ENCODE measurements at regions not wholly inside any gene's neighbourhood (a gene's known extent, or its start where the extent isn't known, plus 50 kb on each side); places are given as distances from the start of the nearest gene placed in this dataset.

DNA sequence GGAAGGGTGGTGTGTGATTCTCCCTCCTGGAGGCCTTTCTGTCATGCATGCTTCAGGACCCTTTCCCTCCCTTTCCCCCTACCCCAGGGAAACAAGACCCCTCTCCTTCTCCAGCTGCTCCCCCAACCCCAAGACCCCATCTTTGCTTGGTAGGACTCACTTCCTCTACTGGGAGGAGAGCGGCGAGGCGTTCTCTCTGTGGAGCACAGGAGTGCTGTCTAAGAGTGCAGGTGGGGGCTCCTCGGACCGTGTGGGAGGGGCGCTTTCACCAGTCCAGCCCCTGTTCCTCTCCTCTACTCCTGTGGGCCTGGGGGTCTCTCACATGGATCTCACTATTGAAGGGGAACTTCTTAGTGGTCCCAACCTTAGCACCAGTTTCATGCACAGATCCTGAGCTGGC, 456.1 kb upstream of the ASIC2 start (continued):
- no peak for TF ChIP-seq SRF (IDR thresholded peaks at IDR 0.05; ENCODE audit: low read depth in 2 of 2, low read length in 2 of 2)

DNA sequence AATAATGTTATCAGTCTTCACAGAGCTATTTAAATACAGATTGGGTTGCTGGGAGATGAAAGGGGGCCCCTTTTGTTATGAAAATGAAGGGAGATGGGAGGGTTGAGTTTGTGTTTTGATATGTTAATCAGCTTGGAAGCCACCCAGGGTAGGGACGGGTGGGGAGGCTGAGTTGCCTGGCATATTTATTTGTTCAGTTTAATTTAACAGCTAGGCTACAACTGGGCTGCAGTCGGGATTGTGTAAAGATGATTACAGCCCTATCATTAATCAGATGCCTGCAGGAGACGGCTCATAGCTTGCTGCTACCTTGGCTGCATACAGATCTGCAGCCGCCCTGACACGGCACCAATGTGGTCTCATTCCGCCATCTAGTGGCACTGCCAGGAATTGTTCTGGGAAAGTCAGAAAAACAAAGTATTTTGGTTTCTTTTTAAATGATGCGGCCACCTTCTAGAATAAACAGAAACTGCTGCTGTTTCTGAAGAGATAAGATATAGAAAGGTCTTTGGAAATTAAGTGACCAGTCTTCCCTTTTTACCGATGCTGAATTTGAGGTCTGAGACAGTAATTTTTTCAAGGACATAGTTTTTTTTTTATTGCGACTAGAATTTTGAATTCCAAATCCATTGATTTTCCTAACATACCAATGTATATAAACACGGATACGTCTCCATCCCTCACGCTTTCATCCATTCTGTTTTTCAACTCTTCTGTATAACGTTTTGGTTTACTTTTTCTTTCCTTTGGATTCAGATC, 458.0 kb upstream of the ASIC2 start:
- intact Hi-C loops (cut with micrococcal nuclease; ENCODE audit: unreplicated experiment), result loop anchor here (1.0 to 2.0 kb wide), 2 partner anchors 24 to 231 kb away; no protein-coding TSS in a partner anchor
- H3K4me3 ChIP-seq, result no peak overlapping the region
- H3K36me3 ChIP-seq (ENCODE audit: control insufficient read depth in 2 of 2, insufficient read depth in 2 of 2, low read length in 1 of 2), result no peaks in the 10 kb centered on the region
- no peaks in the 10 kb centered on the region for H3K79me2 ChIP-seq (ENCODE audit: control insufficient read depth, insufficient read depth, low read length)
- POLR2A ChIA-PET, result no interaction called here
- no peaks in the 10 kb centered on the region; the same call in 2 of the 3 replicates for H3K9me3 ChIP-seq (replicated peaks; ENCODE audit: control insufficient read depth, insufficient read depth, low read length)
- FAIRE-seq (peak; percentile 23), DNase-seq (ENCODE audit: low read depth, low spot score) (peak; percentile 16), ATAC-seq (peak; percentile 85)
- H3K27ac ChIP-seq (ENCODE audit: control insufficient read depth, insufficient read depth), result no peak overlapping the region
- no peaks in the 10 kb centered on the region for H4K20me1 ChIP-seq (ENCODE audit: control insufficient read depth, insufficient read depth)
- CTCF ChIA-PET, result interaction anchor here (0.8 to 6.4 kb wide), 12 partner anchors 9 to 299 kb away, joined by 3 to 62 read pairs (median 4); no protein-coding TSS in a partner anchor
- no peaks in the 10 kb centered on the region for H3K4me1 ChIP-seq (ENCODE audit: control insufficient read depth, insufficient read depth, low read length)
- no peak overlapping the region for H3K9ac ChIP-seq (ENCODE audit: control insufficient read depth, insufficient read depth, low read length)
- H3K27me3 ChIP-seq (replicated peaks in 1 of 2; ENCODE audit: control insufficient read depth in 2 of 2, insufficient read depth in 2 of 2, low read length in 1 of 2), result no peaks in the 10 kb centered on the region; a peak in 1 of 4 replicates
- no peak overlapping the region; the same call in 1 of the 2 replicates for H3K4me2 ChIP-seq (ENCODE audit: control insufficient read depth, insufficient read depth)
- 6% methylated on average over 13 of the region's 13 CpGs for WGBS (ENCODE audit: insufficient coverage, insufficient replicate concordance, low lambda C conversion rate, missing lambda C conversion rate)
- H2AFZ ChIP-seq (ENCODE audit: control insufficient read depth, low read depth, low read length), result no peak overlapping the region; the same call in 1 of the 2 replicates
- in situ Hi-C loops (cut with MboI), result loop anchor here (10.0 kb wide), 1 partner anchor 226 kb away; no protein-coding TSS in a partner anchor
- TF ChIP-seq, protein P1, sequence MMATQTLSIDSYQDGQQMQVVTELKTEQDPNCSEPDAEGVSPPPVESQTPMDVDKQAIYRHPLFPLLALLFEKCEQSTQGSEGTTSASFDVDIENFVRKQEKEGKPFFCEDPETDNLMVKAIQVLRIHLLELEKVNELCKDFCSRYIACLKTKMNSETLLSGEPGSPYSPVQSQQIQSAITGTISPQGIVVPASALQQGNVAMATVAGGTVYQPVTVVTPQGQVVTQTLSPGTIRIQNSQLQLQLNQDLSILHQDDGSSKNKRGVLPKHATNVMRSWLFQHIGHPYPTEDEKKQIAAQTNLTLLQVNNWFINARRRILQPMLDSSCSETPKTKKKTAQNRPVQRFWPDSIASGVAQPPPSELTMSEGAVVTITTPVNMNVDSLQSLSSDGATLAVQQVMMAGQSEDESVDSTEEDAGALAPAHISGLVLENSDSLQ (IDR thresholded peaks at IDR 0.05), result no peak
- peak; percentile 88 to 91 (median 89) for TF ChIP-seq CTCF (IDR thresholded peaks at IDR 0.05 in 2 of 3, conservative IDR thresholded peaks at IDR 0.05 in 1 of 3; ENCODE audit: control insufficient read depth in 2 of 3, extremely low read depth in 1 of 3, insufficient read depth in 1 of 3, low read depth in 3 of 3, low read length in 3 of 3)
- peak; percentile 87 for TF ChIP-seq RAD21 (IDR thresholded peaks at IDR 0.05; ENCODE audit: insufficient read depth, low read depth, low read length)
- peak; percentile 24; the same call in 1 of the 3 replicates for TF ChIP-seq POU2F2 (IDR thresholded peaks at IDR 0.05; ENCODE audit: borderline replicate concordance, low read depth, low read length)
- TF ChIP-seq REST (IDR thresholded peaks at IDR 0.05; ENCODE audit: low read depth, low read length), result no peak
- peak; percentile 64 for TF ChIP-seq SMC3 (IDR thresholded peaks at IDR 0.05; ENCODE audit: borderline replicate concordance, low read length)
- no peak for TF ChIP-seq ATF7 (IDR thresholded peaks at IDR 0.05; ENCODE audit: low read depth)
- TF ChIP-seq CHD4 (IDR thresholded peaks at IDR 0.05), result no peak
- no TSS peak for BruUV-seq (replicated peaks)
- RAD21 ChIA-PET (ENCODE audit: unreplicated experiment), result interaction anchor here (0.7 to 1.7 kb wide), 6 partner anchors 10 to 436 kb away, joined by 3 to 6 read pairs (median 4); no protein-coding TSS in a partner anchor
- SMC1A ChIA-PET (ENCODE audit: uncharacterized antibody, unreplicated experiment), result interaction anchor here (0.9 to 1.3 kb wide), 4 partner anchors 22 to 233 kb away, joined by 3 to 6 read pairs (median 4); no protein-coding TSS in a partner anchor

Measured in GM12878 (cell line).